GM23338 (cell line): ENCODE measurements at regions not wholly inside any gene's neighbourhood (a gene's known extent, or its start where the extent isn't known, plus 50 kb on each side); places are given as distances from the start of the nearest gene placed in this dataset.

ENCODE experiments used
- ATAC-seq: fragments of 200-7000 bp; cut with Tn5 transposase; 3 replicates; pipeline ENCODE4 v1.9.1; 2020
- DNase-seq: peaks from one replicate; pipeline ENCODE4 v3.0.0-alpha.2; 2015; ENCODE audit warnings: low spot score
- H2AFZ ChIP-seq: fragments of 200-600 bp; sonication (generic); 2 replicates; pipeline ENCODE4 v1.8.0; 2016; ENCODE audit warnings: antibody characterized with exemption, mild to moderate bottlenecking, moderate library complexity
- H3F3A ChIP-seq: fragments of 200-600 bp; sonication (generic); replicated peaks from 2 replicates; pipeline ENCODE4 v1.8.0; 2017; ENCODE audit warnings: antibody characterized with exemption, mixed run types, low read depth
- H3K27ac ChIP-seq: fragments of 200-600 bp; sonication (generic); 2 replicates; pipeline ENCODE4 v1.6.1; 2016; ENCODE audit warnings: low read depth
- H3K27me3 ChIP-seq: fragments of 200-600 bp; sonication (generic); 2 replicates; pipeline ENCODE4 v1.8.0; 2016; ENCODE audit warnings: mild to moderate bottlenecking, mixed run types, moderate library complexity; ENCODE audit not compliant: insufficient read depth
- H3K36me3 ChIP-seq: fragments of 200-600 bp; sonication (generic); 2 replicates; pipeline ENCODE4 v1.8.0; 2016; ENCODE audit warnings: mild to moderate bottlenecking; ENCODE audit not compliant: insufficient read depth
- H3K4me1 ChIP-seq: fragments of 200-600 bp; sonication (generic); 2 replicates; pipeline ENCODE4 v1.8.0; 2016; ENCODE audit warnings: mild to moderate bottlenecking, moderate library complexity; ENCODE audit not compliant: insufficient read depth
- H3K4me2 ChIP-seq: fragments of 200-600 bp; sonication (generic); 2 replicates; pipeline ENCODE4 v1.7.1; 2017; ENCODE audit warnings: mixed run types
- H3K4me3 ChIP-seq: fragments of 200-600 bp; sonication (generic); 2 replicates; pipeline ENCODE4 v1.6.1; 2016; ENCODE audit warnings: mixed run types
- H3K79me2 ChIP-seq: fragments of 200-600 bp; sonication (generic); replicated peaks from 2 replicates; pipeline ENCODE4 v1.8.0; 2017; ENCODE audit warnings: mild to moderate bottlenecking; ENCODE audit not compliant: insufficient read depth
- H3K9me2 ChIP-seq: fragments of 200-600 bp; sonication (generic); 2 replicates; pipeline ENCODE4 v1.8.0; 2017; ENCODE audit not compliant: insufficient read depth
- H4K20me1 ChIP-seq: fragments of 200-600 bp; sonication (generic); replicated peaks from 2 replicates; pipeline ENCODE4 v1.8.0; 2017; ENCODE audit warnings: mild to moderate bottlenecking; ENCODE audit not compliant: insufficient read depth
- H3K27ac Mint-ChIP-seq: 2 replicates; pipeline ENCODE4 v1.8.0; 2020; ENCODE audit warnings: inconsistent platforms, mild to moderate bottlenecking, moderate library complexity, mixed read lengths
- H3K27me3 Mint-ChIP-seq: 3 replicates; pipeline ENCODE4 v1.8.0; 2022; ENCODE audit warnings: low read depth, mild to moderate bottlenecking, moderate library complexity, mixed read lengths, inconsistent platforms; ENCODE audit not compliant: insufficient read depth, poor library complexity
- H3K36me3 Mint-ChIP-seq: 3 replicates; pipeline ENCODE4 v1.8.0; 2021; ENCODE audit warnings: low read depth, mild to moderate bottlenecking, inconsistent platforms, moderate library complexity, mixed read lengths
- H3K4me1 Mint-ChIP-seq: 3 replicates; pipeline ENCODE4 v1.8.0; 2020; ENCODE audit warnings: mild to moderate bottlenecking, inconsistent platforms, mixed read lengths
- H3K4me3 Mint-ChIP-seq: 3 replicates; pipeline ENCODE4 v1.8.0; 2021; ENCODE audit warnings: moderate library complexity, mild to moderate bottlenecking, inconsistent platforms, mixed read lengths
- H3K9me3 Mint-ChIP-seq: 3 replicates; pipeline ENCODE4 v1.8.0; 2020; ENCODE audit warnings: moderate library complexity, mild to moderate bottlenecking, inconsistent platforms, mixed read lengths
- CREB1 ChIP-seq: fragments of 250-450 bp; sonication (Bioruptor Pico); IDR thresholded peaks from 2 replicates; pipeline ENCODE4 v1.5.0; 2020; ENCODE audit warnings: low read depth, mild to moderate bottlenecking, moderate library complexity
- CTCF ChIP-seq, 2 experiments: fragments of 200-600 bp in 1 of 2; sonication (generic) in 1 of 2; conservative IDR thresholded peaks; 2 replicates each; pipeline versions ENCODE4 v1.5.1 to v1.6.1; 2016 to 2017; ENCODE audit warnings: antibody characterized with exemption in 2 of 2, low read depth in 2 of 2, mild to moderate bottlenecking in 2 of 2, moderate library complexity in 1 of 2
- ETS1 ChIP-seq: IDR thresholded peaks from 2 replicates; pipeline ENCODE4 v1.6.1; 2016; ENCODE audit warnings: antibody characterized with exemption
- EZH2 ChIP-seq: fragments of 200-600 bp; sonication (generic); IDR thresholded peaks from one replicate; pipeline ENCODE4 v1.8.0; 2017; ENCODE audit warnings: antibody characterized with exemption, mild to moderate bottlenecking, low read depth; ENCODE audit not compliant: unreplicated experiment
- EZH2phosphoT487 ChIP-seq: fragments of 200-600 bp; sonication (generic); IDR thresholded peaks from one replicate; pipeline ENCODE4 v1.8.1; 2018; ENCODE audit warnings: antibody characterized with exemption; ENCODE audit not compliant: unreplicated experiment
- JUNB ChIP-seq: IDR thresholded peaks from one replicate; pipeline ENCODE4 v1.6.1; 2016; ENCODE audit warnings: antibody characterized with exemption; ENCODE audit not compliant: unreplicated experiment
- NANOG ChIP-seq: IDR thresholded peaks from 2 replicates; pipeline ENCODE4 v1.6.1; 2016; ENCODE audit warnings: antibody characterized with exemption, borderline replicate concordance
- POLR2AphosphoS5 ChIP-seq: IDR thresholded peaks from 2 replicates; pipeline ENCODE4 v1.6.1; 2016; ENCODE audit warnings: antibody characterized with exemption, low read depth
- STAT1 ChIP-seq: IDR thresholded peaks from one replicate; pipeline ENCODE4 v1.6.1; 2016; ENCODE audit warnings: antibody characterized with exemption; ENCODE audit not compliant: unreplicated experiment
- ZNF114 ChIP-seq: fragments of 250-450 bp; sonication (Bioruptor Pico); IDR thresholded peaks from 2 replicates; pipeline ENCODE4 v1.5.0; 2020; ENCODE audit warnings: mild to moderate bottlenecking, moderate library complexity
- ZNF331 ChIP-seq: fragments of 250-450 bp; sonication (Bioruptor Pico); IDR thresholded peaks from 2 replicates; pipeline ENCODE4 v1.5.0; 2020; ENCODE audit warnings: low read depth, mild to moderate bottlenecking, moderate library complexity
- TF ChIP-seq, protein P1 (sequence below): fragments of 250-450 bp; sonication (Bioruptor Pico); IDR thresholded peaks from 2 replicates; pipeline ENCODE4 v1.5.0; 2020; ENCODE audit warnings: mild to moderate bottlenecking, moderate library complexity
- TF ChIP-seq, protein P2 (sequence below): IDR thresholded peaks from one replicate; pipeline ENCODE4 v1.6.1; 2018; ENCODE audit warnings: antibody characterized with exemption; ENCODE audit not compliant: unreplicated experiment

GRCh38 chr10:123569436-123570035 lies 96.6 kb upstream of the GPR26 start:
- H3K9me2 ChIP-seq: no peaks in the 10 kb centered on the region
- no peak overlapping the region for H2AFZ ChIP-seq
- H3K4me2 ChIP-seq: no peak overlapping the region
- no peaks in the 10 kb centered on the region for H3K79me2 ChIP-seq
- Mint-ChIP-seq H3K4me1 (peaks cover 9% of the 10 kb centered on the region; the same call in 2 of the 3 replicates), H3K27ac (no peak overlapping the region), H3K27me3 (peaks cover 15% of the 10 kb centered on the region), H3K9me3 (no peaks in the 10 kb centered on the region; the same call in 2 of the 3 replicates), H3K36me3 (no peaks in the 10 kb centered on the region), H3K4me3 (no peak overlapping the region)
- TF ChIP-seq CREB1 (CRISPR knock-in tag) (no peak), JUNB (no peak), ZNF114 (CRISPR knock-in tag) (no peak), EZH2 (no peak), ETS1 (no peak), STAT1 (no peak), NANOG (no peak), POLR2AphosphoS5 (no peak), EZH2phosphoT487 (no peak), CTCF (conservative IDR thresholded peaks at IDR 0.05; ENCODE audit: low read depth in 2 of 2) (no peak), ZNF331 (CRISPR knock-in tag) (no peak)
- TF ChIP-seq, protein P1, sequence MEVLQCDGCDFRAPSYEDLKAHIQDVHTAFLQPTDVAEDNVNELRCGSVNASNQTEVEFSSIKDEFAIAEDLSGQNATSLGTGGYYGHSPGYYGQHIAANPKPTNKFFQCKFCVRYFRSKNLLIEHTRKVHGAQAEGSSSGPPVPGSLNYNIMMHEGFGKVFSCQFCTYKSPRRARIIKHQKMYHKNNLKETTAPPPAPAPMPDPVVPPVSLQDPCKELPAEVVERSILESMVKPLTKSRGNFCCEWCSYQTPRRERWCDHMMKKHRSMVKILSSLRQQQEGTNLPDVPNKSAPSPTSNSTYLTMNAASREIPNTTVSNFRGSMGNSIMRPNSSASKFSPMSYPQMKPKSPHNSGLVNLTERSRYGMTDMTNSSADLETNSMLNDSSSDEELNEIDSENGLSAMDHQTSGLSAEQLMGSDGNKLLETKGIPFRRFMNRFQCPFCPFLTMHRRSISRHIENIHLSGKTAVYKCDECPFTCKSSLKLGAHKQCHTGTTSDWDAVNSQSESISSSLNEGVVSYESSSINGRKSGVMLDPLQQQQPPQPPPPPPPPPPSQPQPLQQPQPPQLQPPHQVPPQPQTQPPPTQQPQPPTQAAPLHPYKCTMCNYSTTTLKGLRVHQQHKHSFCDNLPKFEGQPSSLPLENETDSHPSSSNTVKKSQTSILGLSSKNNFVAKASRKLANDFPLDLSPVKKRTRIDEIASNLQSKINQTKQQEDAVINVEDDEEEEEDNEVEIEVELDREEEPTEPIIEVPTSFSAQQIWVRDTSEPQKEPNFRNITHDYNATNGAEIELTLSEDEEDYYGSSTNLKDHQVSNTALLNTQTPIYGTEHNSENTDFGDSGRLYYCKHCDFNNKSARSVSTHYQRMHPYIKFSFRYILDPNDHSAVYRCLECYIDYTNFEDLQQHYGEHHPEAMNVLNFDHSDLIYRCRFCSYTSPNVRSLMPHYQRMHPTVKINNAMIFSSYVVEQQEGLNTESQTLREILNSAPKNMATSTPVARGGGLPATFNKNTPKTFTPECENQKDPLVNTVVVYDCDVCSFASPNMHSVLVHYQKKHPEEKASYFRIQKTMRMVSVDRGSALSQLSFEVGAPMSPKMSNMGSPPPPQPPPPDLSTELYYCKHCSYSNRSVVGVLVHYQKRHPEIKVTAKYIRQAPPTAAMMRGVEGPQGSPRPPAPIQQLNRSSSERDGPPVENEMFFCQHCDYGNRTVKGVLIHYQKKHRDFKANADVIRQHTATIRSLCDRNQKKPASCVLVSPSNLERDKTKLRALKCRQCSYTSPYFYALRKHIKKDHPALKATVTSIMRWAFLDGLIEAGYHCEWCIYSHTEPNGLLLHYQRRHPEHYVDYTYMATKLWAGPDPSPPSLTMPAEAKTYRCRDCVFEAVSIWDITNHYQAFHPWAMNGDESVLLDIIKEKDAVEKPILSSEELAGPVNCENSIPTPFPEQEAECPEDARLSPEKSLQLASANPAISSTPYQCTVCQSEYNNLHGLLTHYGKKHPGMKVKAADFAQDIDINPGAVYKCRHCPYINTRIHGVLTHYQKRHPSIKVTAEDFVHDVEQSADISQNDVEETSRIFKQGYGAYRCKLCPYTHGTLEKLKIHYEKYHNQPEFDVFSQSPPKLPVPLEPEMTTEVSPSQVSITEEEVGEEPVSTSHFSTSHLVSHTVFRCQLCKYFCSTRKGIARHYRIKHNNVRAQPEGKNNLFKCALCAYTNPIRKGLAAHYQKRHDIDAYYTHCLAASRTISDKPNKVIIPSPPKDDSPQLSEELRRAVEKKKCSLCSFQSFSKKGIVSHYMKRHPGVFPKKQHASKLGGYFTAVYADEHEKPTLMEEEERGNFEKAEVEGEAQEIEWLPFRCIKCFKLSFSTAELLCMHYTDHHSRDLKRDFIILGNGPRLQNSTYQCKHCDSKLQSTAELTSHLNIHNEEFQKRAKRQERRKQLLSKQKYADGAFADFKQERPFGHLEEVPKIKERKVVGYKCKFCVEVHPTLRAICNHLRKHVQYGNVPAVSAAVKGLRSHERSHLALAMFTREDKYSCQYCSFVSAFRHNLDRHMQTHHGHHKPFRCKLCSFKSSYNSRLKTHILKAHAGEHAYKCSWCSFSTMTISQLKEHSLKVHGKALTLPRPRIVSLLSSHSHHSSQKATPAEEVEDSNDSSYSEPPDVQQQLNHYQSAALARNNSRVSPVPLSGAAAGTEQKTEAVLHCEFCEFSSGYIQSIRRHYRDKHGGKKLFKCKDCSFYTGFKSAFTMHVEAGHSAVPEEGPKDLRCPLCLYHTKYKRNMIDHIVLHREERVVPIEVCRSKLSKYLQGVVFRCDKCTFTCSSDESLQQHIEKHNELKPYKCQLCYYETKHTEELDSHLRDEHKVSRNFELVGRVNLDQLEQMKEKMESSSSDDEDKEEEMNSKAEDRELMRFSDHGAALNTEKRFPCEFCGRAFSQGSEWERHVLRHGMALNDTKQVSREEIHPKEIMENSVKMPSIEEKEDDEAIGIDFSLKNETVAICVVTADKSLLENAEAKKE: no peak
- TF ChIP-seq, protein P2, sequence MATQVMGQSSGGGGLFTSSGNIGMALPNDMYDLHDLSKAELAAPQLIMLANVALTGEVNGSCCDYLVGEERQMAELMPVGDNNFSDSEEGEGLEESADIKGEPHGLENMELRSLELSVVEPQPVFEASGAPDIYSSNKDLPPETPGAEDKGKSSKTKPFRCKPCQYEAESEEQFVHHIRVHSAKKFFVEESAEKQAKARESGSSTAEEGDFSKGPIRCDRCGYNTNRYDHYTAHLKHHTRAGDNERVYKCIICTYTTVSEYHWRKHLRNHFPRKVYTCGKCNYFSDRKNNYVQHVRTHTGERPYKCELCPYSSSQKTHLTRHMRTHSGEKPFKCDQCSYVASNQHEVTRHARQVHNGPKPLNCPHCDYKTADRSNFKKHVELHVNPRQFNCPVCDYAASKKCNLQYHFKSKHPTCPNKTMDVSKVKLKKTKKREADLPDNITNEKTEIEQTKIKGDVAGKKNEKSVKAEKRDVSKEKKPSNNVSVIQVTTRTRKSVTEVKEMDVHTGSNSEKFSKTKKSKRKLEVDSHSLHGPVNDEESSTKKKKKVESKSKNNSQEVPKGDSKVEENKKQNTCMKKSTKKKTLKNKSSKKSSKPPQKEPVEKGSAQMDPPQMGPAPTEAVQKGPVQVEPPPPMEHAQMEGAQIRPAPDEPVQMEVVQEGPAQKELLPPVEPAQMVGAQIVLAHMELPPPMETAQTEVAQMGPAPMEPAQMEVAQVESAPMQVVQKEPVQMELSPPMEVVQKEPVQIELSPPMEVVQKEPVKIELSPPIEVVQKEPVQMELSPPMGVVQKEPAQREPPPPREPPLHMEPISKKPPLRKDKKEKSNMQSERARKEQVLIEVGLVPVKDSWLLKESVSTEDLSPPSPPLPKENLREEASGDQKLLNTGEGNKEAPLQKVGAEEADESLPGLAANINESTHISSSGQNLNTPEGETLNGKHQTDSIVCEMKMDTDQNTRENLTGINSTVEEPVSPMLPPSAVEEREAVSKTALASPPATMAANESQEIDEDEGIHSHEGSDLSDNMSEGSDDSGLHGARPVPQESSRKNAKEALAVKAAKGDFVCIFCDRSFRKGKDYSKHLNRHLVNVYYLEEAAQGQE: no peak
- H3K36me3 ChIP-seq: no peaks in the 10 kb centered on the region
- no peak for DNase-seq
- no peaks in the 10 kb centered on the region for H4K20me1 ChIP-seq
- H3K4me3 ChIP-seq: no peak overlapping the region
- no peaks in the 10 kb centered on the region for H3F3A ChIP-seq
- 0 out of 2 replicates have a peak, but pooled peaks cover 3% of the 10 kb centered on the region for H3K4me1 ChIP-seq
- ATAC-seq: no peak
- H3K27me3 ChIP-seq: no peaks in the 10 kb centered on the region
- H3K27ac ChIP-seq: no peak overlapping the region
